ENCODE measurements at regions not wholly inside any gene's neighbourhood (a gene's known extent, or its start where the extent isn't known, plus 50 kb on each side); places are given as distances from the start of the nearest gene placed in this dataset.
"Not testable (repeated sequence)": the region's sequence is repeated elsewhere in the genome, so short reads cannot be mapped to it uniquely, and the experiment has no call there.

- no peak overlapping the region for H3K4me3 Mint-ChIP-seq
- H3K27me3 Mint-ChIP-seq (ENCODE audit: insufficient read depth), result no peaks in the 10 kb centered on the region
- H3K4me1 Mint-ChIP-seq (ENCODE audit: low read depth), result no peaks in the 10 kb centered on the region
- TF ChIP-seq CTCF (IDR thresholded peaks at IDR 0.05), result no peak
- H3K36me3 Mint-ChIP-seq (ENCODE audit: low read depth), result no peaks in the 10 kb centered on the region
- no peak overlapping the region for H3K27ac Mint-ChIP-seq
- no peak for DNase-seq
- peaks cover 15% of the 10 kb centered on the region for H3K9me3 Mint-ChIP-seq
These were observed 1351.8 kb upstream of the PCDH20 start for GRCh38 chr13:62767473-62767872.

GRCh38 chr13:62760724-62761123, 1345.1 kb upstream of the PCDH20 start:
- H3K27me3 Mint-ChIP-seq (ENCODE audit: insufficient read depth), result no peaks in the 10 kb centered on the region
- H3K4me1 Mint-ChIP-seq (ENCODE audit: low read depth), result no peaks in the 10 kb centered on the region
- TF ChIP-seq CTCF (IDR thresholded peaks at IDR 0.05), result no peak
- H3K4me3 Mint-ChIP-seq, result no peak overlapping the region
- DNase-seq, result no peak
- H3K36me3 Mint-ChIP-seq (ENCODE audit: low read depth), result no peaks in the 10 kb centered on the region
- H3K27ac Mint-ChIP-seq, result no peak overlapping the region
- peaks cover 53% of the 10 kb centered on the region for H3K9me3 Mint-ChIP-seq

GRCh38 chr13:62747629-62748028, 1332.0 kb upstream of the PCDH20 start:
- no peak for DNase-seq
- no peaks in the 10 kb centered on the region for H3K27me3 Mint-ChIP-seq (ENCODE audit: insufficient read depth)
- no peak for TF ChIP-seq CTCF (IDR thresholded peaks at IDR 0.05)
- H3K27ac Mint-ChIP-seq, result no peak overlapping the region
- peaks cover 21% of the 10 kb centered on the region for H3K9me3 Mint-ChIP-seq
- H3K4me1 Mint-ChIP-seq (ENCODE audit: low read depth), result no peaks in the 10 kb centered on the region
- no peak overlapping the region for H3K4me3 Mint-ChIP-seq
- H3K36me3 Mint-ChIP-seq (ENCODE audit: low read depth), result no peaks in the 10 kb centered on the region; the same call in 1 of the 2 replicates

- H3K9me3 Mint-ChIP-seq, result peaks cover 21% of the 10 kb centered on the region
- TF ChIP-seq CTCF (IDR thresholded peaks at IDR 0.05), result no peak
- no peaks in the 10 kb centered on the region for H3K27me3 Mint-ChIP-seq (ENCODE audit: insufficient read depth)
- no peak overlapping the region for H3K27ac Mint-ChIP-seq
- H3K36me3 Mint-ChIP-seq (ENCODE audit: low read depth), result no peaks in the 10 kb centered on the region; the same call in 1 of the 2 replicates
- H3K4me1 Mint-ChIP-seq (ENCODE audit: low read depth), result no peaks in the 10 kb centered on the region
- DNase-seq, result no peak
- no peak overlapping the region for H3K4me3 Mint-ChIP-seq
These were observed 1331.5 kb upstream of the PCDH20 start for GRCh38 chr13:62747152-62747551.

GRCh38 chr13:62729746-62730145, 1314.1 kb upstream of the PCDH20 start:
- not testable (repeated sequence) for H3K36me3 Mint-ChIP-seq (ENCODE audit: low read depth); H3K4me1 Mint-ChIP-seq (ENCODE audit: low read depth); H3K27me3 Mint-ChIP-seq (ENCODE audit: insufficient read depth); H3K27ac Mint-ChIP-seq; DNase-seq; H3K4me3 Mint-ChIP-seq
- H3K9me3 Mint-ChIP-seq, result peaks cover 55% of the 10 kb centered on the region

- H3K27me3 Mint-ChIP-seq (ENCODE audit: insufficient read depth), result no peaks in the 10 kb centered on the region
- no peak for TF ChIP-seq CTCF (IDR thresholded peaks at IDR 0.05)
- no peak for DNase-seq
- H3K9me3 Mint-ChIP-seq, result peaks cover 27% of the 10 kb centered on the region
- no peak overlapping the region for H3K4me3 Mint-ChIP-seq
- no peak overlapping the region for H3K27ac Mint-ChIP-seq
- H3K36me3 Mint-ChIP-seq (ENCODE audit: low read depth), result no peaks in the 10 kb centered on the region
- no peaks in the 10 kb centered on the region for H3K4me1 Mint-ChIP-seq (ENCODE audit: low read depth)
These were observed 1306.2 kb upstream of the PCDH20 start for GRCh38 chr13:62721893-62722292.

GRCh38 chr13:62711948-62712347, 1296.3 kb upstream of the PCDH20 start:
- H3K27me3 Mint-ChIP-seq (ENCODE audit: insufficient read depth); H3K36me3 Mint-ChIP-seq (ENCODE audit: low read depth); DNase-seq; H3K4me3 Mint-ChIP-seq; H3K4me1 Mint-ChIP-seq (ENCODE audit: low read depth); H3K27ac Mint-ChIP-seq: not testable (repeated sequence)
- H3K9me3 Mint-ChIP-seq, result peaks cover 43% of the 10 kb centered on the region
